Right lobe of liver (tissue), 6 donors: ENCODE measurements at regions not wholly inside any gene's neighbourhood (a gene's known extent, or its start where the extent isn't known, plus 50 kb on each side); places are given as distances from the start of the nearest gene placed in this dataset.

Experiments
- ATAC-seq, 4 donors: fragments of 200-7000 bp; cut with Tn5 transposase; one replicate each; pipeline ENCODE4 v1.9.1; 2020; ENCODE audit warnings: mild to moderate bottlenecking in 4 of 4, moderate library complexity in 4 of 4
- DNase-seq, 3 donors: peaks; one replicate each; pipeline ENCODE4 v3.0.0-alpha.2; 2020
- H3K27ac ChIP-seq, 3 donors: fragments of 200-600 bp; one replicate each; pipeline ENCODE4 v1.8.0; 2022
- H3K27me3 ChIP-seq, 2 donors: fragments of 200-600 bp; one replicate each; pipeline ENCODE4 v1.8.0; 2022
- H3K36me3 ChIP-seq, 4 donors: fragments of 200-600 bp; sonication (generic) in 1 of 4; one replicate each; pipeline versions ENCODE4 v1.5.1 to v1.8.0; 2017 to 2022; ENCODE audit warnings: control low read depth in 1 of 4
- H3K4me1 ChIP-seq, 4 donors: fragments of 200-600 bp; sonication (generic) in 1 of 4; one replicate each; pipeline versions ENCODE4 v1.5.1 to v1.8.0; 2017 to 2022; ENCODE audit warnings: control low read depth in 1 of 4
- H3K4me3 ChIP-seq, 3 donors: fragments of 200-600 bp; one replicate each; pipeline ENCODE4 v1.8.0; 2022
- H3K9me3 ChIP-seq, 4 donors: fragments of 200-600 bp; sonication (generic) in 1 of 4; one replicate each; pipeline versions ENCODE4 v1.5.1 to v1.8.0; 2017 to 2022; ENCODE audit warnings: control low read depth in 1 of 4
- POLR2A ChIP-seq: fragments of 450-650 bp; IDR thresholded peaks from one replicate; pipeline ENCODE4 v1.6.1; 2017; ENCODE audit warnings: antibody characterized with exemption, mild to moderate bottlenecking
- WGBS: methylation state at CpG from one replicate; pipeline ENCODE4 v1.1.6; 2018; ENCODE audit warnings: low coverage, low lambda C conversion rate; ENCODE audit not compliant: insufficient coverage; ENCODE audit errors: missing lambda C conversion rate; 5-methylcytosine and 5-hydroxymethylcytosine counted together
- intact Hi-C, 2 donors: fragments of 100-400 bp; cut with DNase I; formaldehyde crosslinking; loops; one replicate each; pipeline versions ENCODE4 v1.11.2 to v1.14.1; 2022
- TF ChIP-seq, protein P1 (sequence below), 4 donors: fragments of 200-600 bp in 3 of 4; fragments of 450-650 bp in 1 of 4; IDR thresholded peaks; one replicate each; pipeline versions ENCODE4 v1.5.1 to v1.8.0; 2016 to 2022; ENCODE audit warnings: antibody characterized with exemption in 4 of 4, mild to moderate bottlenecking in 2 of 4
- donor health status: DM: no; HTN: yes; CAD: no.
- donor health status: DM: no; HTN: no; CAD: no.
- donor health status: DM: no; HTN: no; CAD: no.
- donor health status: DM: no; HTN: yes; CAD: no.
- donor health status: DM: no; HTN: yes; CAD: no.

DNA sequence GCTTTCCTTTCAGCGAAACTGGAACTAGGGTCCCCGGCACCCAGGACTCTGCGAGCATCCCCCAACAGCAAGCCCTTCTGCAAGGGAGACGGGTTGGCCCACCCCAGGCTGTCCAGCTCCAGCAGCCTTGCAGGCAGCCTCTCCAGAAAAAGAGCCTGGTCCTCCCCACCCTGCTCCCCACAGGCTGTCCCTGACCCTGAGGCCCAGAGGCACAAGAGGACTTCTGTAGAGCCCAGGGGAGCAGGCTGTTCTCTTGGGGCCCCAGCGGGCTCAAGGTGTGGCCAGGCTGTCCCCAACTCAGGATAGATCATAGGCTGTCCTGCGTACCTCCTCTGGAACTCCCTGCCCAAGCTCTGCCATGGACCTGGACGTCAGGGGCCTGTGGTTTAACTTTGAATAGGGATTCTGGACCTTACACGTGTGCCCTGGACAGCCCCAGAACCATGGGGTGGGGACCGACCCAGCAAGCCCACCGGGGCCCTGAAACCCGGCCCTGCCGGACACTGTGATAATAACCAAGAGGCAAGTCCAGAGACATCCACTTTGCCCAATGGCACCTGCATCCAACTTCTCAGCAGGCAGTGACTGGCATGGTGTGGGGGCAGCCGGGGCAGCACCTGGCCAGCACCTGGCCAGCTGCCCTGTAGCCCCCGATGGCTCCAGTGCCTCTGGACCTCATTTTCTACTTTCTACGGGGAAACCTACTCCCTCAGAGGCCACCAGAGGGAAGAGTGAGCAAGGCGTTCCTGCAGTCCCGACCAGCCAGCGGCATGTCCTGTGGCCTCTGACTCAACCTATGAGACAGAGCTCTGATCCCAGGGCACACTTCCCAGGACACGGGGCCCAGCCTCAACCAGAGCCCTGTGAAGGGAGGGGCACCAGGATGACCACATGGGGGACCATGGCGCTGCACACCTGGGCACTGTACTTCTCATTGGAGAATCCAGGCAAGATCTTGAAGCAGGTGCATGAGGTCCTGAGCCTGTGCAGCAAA, 50.9 kb upstream of the TPM4 start:
- no peaks in the 10 kb centered on the region for H3K4me1 ChIP-seq
- no peak for TF ChIP-seq POLR2A
- TF ChIP-seq, protein P1, sequence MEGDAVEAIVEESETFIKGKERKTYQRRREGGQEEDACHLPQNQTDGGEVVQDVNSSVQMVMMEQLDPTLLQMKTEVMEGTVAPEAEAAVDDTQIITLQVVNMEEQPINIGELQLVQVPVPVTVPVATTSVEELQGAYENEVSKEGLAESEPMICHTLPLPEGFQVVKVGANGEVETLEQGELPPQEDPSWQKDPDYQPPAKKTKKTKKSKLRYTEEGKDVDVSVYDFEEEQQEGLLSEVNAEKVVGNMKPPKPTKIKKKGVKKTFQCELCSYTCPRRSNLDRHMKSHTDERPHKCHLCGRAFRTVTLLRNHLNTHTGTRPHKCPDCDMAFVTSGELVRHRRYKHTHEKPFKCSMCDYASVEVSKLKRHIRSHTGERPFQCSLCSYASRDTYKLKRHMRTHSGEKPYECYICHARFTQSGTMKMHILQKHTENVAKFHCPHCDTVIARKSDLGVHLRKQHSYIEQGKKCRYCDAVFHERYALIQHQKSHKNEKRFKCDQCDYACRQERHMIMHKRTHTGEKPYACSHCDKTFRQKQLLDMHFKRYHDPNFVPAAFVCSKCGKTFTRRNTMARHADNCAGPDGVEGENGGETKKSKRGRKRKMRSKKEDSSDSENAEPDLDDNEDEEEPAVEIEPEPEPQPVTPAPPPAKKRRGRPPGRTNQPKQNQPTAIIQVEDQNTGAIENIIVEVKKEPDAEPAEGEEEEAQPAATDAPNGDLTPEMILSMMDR (IDR thresholded peaks at IDR 0.05), result peak; percentile 40 to 55 (median 44)
- WGBS, result no CpG with 5 or more reads among the region's 20 CpGs
- DNase-seq (peak; percentile 54 to 64 (median 56)), ATAC-seq (peak; percentile 81 to 97 (median 83))
- H3K27me3 ChIP-seq, result no peaks in the 10 kb centered on the region
- H3K9me3 ChIP-seq, result no peaks in the 10 kb centered on the region
- no peaks in the 10 kb centered on the region for H3K36me3 ChIP-seq
- H3K27ac ChIP-seq, result no peak overlapping the region
- intact Hi-C loops, result no loop called here
- H3K4me3 ChIP-seq, result no peak overlapping the region

DNA sequence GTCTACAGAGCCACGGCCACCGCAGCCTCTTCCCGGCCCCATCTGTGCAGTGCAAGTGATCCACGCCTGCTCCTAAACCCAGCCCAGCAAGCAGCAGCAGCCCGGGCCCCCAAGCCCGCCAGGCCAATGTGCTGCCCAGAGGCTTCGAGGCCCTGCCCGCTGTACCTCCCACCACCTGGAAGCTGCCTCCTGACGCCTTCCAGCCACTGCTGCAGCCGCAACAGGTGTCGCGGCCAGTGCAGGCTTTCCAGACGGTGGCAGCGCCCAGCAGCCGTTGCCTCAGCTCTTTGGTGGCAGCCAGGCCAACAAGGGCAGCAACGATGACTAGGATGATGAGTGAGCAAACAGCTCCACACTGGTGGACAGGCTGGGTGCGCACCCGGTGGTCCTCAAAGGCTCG, 50.2 kb upstream of the TPM4 start:
- Histone ChIP-seq H3K4me3 (no peak overlapping the region), H3K27me3 (no peaks in the 10 kb centered on the region), H3K9me3 (no peaks in the 10 kb centered on the region), H3K36me3 (no peaks in the 10 kb centered on the region), H3K27ac (no peak overlapping the region), H3K4me1 (no peaks in the 10 kb centered on the region)
- WGBS, result 100% methylated on average over 1 of the region's 19 CpGs
- intact Hi-C loops, result no loop called here
- ATAC-seq (no peak), DNase-seq (peak in 1 of 3 donors; percentile 48)
- TF ChIP-seq POLR2A, result no peak
- TF ChIP-seq, protein P1 (IDR thresholded peaks at IDR 0.05), result no peak
